T-helper 2 cell (primary cell): ENCODE measurements at regions not wholly inside any gene's neighbourhood (a gene's known extent, or its start where the extent isn't known, plus 50 kb on each side); places are given as distances from the start of the nearest gene placed in this dataset.

ENCODE experiments used
- DNase-seq, 5 experiments: peaks; one replicate each; pipeline versions ENCODE4 v3.0.0 to v3.0.0-alpha.2; 2012 to 2022

DNA sequence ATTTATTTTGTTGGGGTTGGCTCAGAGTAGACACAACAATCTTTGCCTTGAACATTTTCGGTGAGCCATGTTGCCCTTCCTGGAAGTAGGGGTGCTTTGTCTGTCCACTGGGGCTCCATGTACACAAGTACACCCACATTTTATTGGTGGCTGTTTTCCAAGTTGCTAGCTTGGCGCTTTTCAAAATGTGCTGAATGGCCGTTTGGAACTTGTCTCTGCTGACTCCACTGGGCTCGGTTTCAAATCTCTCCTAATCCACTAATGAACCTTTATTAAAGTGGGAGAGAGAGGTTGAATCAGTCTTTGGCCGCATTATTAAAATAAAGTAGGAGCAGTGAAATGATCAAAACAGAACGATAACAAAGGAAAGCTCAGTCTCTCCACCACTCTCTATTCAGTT lies 64.6 kb upstream of the TAF11L2 start:
- no peak for DNase-seq

DNA sequence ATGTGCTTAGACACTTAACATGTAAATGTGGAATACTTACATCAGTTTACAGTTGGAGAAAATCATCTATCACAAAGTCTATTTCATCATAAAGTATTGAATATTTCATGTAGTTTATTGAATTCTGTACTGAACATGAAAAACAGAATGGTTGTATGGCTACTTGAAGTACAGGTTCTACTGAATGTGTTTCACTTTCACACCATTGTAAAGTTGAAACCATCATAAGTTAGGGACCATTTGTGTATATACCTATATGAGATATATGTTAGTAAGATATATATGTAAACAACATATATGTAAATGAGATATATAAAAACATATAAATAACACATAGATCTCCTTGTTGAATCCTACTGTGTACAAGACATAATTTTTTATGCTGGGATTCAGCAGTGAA lies 63.0 kb upstream of the TAF11L2 start:
- no peak for DNase-seq

DNA sequence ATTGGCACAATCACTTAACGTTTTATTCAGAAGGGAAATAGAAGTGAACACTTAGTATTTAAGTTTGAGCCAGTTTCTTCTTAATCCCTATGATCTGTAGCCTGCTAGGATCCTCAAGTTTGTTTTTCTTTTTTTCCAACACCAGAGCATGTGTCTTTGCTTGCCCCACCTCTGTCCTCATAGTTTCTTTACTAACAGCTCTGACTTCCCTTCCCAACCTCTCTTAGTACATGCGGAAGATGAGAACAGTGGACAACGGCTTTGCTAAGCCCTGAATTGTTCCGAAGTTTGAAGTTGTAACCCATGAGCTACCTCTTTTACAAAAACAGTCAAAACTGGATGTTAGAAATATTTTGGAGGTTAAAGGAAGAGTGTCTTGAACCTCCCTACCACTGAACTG lies 61.7 kb upstream of the TAF11L2 start:
- no peak for DNase-seq

DNA sequence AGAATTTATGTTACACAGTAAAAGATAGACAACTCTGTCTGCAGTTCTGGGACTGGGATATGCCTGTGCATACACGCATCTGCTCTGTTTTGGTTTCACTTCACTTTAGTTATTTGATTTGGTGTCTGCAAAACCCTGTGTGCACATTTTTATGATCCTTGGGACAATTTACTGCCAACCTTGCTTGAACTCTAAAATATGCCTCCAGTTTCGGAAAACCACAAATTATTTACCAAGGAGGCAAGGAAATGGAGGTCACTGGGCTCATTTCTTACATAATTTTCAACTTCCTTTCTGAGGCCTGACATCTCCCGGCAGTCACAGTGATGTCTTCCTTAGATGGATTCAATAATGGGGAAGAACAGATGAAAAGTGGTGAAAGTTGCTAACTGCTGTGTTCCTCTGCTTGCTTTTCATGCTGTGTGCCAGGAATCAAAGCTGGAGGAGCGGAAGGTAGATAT lies 61.2 kb upstream of the TAF11L2 start:
- no peak for DNase-seq

GRCh38 chr5:17438027-17438426 lies 60.0 kb upstream of the TAF11L2 start:
- no peak for DNase-seq

DNA sequence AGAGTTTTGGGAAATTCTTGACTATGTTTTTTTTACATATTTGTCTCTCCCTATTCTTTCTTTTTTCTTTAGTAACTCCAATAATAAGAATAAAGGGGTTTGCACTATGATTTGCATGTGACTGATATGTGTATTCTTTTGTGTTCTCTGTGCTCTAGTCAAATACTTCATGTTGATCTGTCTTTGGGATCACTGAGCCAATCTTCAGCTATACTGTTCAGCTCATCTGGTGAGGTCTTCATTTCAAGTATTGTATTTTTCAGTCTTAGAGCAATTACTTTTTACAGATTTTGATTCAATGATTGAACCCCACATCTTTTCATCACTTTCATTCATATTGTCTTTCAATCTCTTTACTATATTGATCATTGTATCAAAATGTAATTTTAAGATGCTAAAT lies 58.1 kb upstream of the TAF11L2 start:
- DNase-seq, result no peak

DNA sequence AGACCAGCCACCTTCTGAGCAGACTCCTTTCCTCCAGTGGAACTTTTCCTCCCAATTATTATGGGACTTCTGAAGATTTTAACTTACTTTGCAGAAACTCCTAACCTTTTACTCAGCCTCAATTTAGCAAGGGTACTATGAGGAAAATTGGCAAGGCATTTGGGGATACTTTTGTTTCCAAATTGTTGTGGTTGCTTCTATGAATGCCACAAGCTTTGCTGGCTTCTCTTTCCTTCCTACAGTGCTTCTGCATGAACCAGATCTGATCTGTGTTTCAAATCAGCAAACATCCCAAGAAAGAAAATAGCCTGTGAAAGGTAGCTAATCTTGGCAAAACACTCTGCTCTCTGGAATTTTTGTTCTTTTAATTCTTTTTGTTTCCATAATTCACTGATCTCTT lies 57.3 kb upstream of the TAF11L2 start:
- DNase-seq, result no peak

- DNase-seq, result no peak
These were observed 56.7 kb upstream of the TAF11L2 start for GRCh38 chr5:17441351-17441750.

GRCh38 chr5:17443333-17444130 lies 54.5 kb upstream of the TAF11L2 start:
- no peak for DNase-seq

DNA sequence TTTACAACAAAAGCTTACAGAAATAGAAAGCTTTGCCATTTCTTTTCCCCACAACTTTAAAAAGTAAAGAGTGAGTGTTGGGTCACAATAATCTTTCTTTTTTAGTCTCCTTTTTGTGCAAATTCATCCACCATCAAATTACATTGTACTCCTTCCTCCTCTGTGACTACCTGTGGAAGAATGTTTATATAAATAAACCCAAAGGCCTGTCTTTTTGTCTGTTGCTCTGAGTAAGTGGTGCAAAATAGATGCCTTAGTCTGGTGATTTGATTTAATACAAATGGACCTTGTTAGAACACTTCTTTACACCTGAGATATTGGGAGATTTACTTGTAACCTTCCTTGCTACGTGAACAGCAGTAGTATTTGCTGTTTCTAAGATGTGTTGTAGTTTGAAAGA lies 53.5 kb upstream of the TAF11L2 start:
- no peak for DNase-seq

DNA sequence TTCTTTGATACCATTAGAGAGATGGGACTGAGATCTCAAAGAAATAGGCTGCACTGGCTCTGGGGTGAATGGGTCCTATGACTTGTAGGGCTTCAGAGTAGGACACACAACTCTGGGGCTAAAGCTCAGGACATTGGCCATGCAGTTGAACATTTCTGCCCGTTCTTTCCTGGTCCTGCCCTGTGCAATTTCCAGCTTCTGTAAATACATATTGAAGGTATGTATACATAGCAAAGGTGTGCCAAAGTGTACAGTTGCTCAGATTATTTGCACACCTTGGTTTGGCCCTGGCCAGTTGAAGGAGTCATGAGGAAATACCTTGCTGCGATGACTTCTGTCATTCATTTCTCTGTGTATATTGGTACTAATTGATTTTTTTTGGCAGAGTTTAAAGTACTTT lies 52.8 kb upstream of the TAF11L2 start:
- DNase-seq, result no peak
